NCI-H524 (cell line): ENCODE measurements at regions not wholly inside any gene's neighbourhood (a gene's known extent, or its start where the extent isn't known, plus 50 kb on each side); places are given as distances from the start of the nearest gene placed in this dataset.
A peak's percentile ranks its signal among the peaks of the same experiment; 100 is the strongest.

Experiments
- DNase-seq, 2 experiments: peaks; one replicate each; lab custom pipeline; 2025; lab: John Stamatoyannopoulos, UW

DNA sequence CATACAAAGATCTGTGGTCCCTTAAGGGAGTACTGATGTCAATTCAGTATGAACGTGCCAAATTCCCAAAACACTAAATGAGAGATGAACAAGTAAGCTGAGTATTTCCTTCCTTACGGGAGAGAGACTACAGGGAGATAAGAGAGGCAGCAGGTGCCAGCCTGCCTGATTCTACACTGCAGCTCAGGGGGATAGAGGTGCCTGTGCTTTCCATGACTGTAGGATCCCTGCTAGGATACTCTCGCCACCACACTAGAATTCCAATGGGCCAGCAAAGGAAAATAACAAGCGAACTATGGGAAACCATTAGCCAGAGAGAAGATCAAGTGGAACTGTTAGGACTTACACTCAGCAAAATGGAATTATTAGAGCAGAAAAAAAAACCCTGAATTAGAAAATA lies 198.5 kb upstream of the BTBD3 start:
- DNase-seq, result no peak

DNA sequence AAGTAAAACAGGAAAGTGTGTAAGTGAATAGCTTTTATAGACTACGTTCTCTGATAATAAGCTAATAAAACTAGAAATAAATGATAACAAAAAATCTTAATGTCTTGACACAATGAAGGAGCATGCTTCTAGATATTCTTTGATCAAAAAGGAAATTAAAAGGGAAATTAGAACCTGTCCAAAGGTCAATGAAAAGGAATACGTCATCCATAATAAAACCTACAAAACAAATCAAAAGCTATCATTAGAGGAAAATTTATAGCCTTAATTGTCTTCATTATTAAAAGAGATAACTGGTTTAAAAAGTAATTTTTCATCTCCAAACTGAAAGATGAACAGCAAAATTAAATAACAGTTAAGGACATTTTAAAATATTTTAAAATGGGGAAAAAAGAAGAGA lies 196.3 kb upstream of the BTBD3 start:
- no peak for DNase-seq

GRCh38 chr20:11724097-11724496 lies 193.6 kb upstream of the BTBD3 start:
- DNase-seq, result no peak

DNA sequence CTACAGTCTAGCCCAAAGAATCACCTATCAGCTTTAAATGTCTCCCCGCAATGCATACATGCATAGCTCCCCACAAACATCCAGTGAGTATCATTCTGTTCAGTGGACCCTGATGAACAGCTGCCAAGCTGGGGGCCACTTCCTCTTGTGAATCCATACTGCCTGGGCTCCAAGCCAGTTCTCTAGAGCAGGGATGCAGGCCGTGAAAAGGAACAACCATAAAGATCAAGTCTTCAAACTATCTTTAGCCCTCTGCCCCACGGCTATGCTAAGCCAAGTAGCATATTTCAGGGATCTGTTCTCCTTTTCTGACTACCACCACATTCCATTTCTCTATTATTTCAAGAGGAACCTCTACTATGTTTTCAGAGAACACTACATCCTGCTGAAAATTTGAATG lies 191.7 kb upstream of the BTBD3 start:
- no peak for DNase-seq

DNA sequence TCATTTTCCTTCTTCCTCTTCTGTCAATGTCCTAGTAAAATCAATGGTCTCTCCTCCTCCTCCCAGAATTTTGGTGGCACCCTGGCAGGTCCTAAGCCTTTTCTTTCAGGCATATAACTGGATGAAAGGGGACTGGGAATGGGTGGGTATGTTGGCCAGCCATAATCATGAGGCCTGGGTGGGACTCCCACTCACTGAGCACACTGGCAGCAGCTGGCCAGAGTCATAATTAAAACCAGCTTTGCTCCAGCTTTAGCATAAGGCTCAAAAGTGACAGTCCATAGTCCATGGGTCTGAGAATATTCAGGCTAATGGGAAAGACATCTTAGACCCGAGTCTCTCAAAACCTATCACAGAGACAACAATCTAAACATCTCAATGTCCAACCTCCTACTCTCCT lies 190.0 kb upstream of the BTBD3 start:
- DNase-seq, result no peak

DNA sequence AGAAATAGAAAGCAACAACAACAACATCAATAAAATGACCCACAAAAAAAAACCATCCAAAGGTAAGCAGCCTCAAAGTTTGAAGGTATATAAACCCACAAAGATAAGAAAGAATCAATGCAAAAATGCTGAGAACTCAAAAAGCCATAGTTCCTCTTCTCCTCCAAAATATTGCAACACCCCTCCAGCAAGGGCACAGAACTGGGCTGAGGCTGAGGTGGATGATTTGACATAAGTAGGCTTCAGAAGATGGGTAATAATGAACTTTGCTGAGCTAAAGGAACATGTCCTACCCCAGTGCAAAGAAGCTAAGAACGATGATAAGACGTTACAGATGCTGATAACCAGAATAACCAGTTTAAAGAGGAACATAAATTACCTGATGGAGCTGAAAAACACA lies 188.8 kb upstream of the BTBD3 start:
- no peak for DNase-seq

- no peak for DNase-seq
Observed at GRCh38 chr20:11729806-11730205, 187.9 kb upstream of the BTBD3 start.

DNA sequence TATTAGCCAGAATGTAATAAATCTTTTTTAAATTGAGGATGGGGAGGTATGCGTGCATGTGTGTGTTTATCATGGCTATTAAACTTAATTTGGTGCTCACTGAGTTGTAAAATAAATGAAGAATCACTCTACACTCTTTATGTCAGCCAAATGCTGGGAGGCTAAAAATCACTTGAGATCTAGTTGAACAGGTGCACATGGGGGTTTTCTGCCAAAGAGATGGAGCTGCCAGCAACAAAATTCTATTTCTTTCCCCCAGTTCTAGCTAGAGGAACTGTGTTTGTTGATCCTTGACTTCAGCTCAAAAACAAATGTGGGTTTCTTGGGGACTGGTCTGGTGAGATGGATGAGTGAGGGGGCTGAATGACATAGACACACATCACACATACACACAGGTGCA lies 183.3 kb upstream of the BTBD3 start:
- DNase-seq, result no peak

- no peak for DNase-seq
Observed at GRCh38 chr20:11738852-11739251, 178.8 kb upstream of the BTBD3 start.

- DNase-seq, result no peak
Observed at GRCh38 chr20:11740975-11741374, 176.7 kb upstream of the BTBD3 start.

GRCh38 chr20:11745145-11745544 lies 172.5 kb upstream of the BTBD3 start:
- DNase-seq, result peak in 1 of 2 experiments; percentile 11

GRCh38 chr20:11748436-11748835 lies 169.3 kb upstream of the BTBD3 start:
- DNase-seq, result no peak

- DNase-seq, result no peak
Observed at GRCh38 chr20:11752336-11752735, 165.4 kb upstream of the BTBD3 start.

DNA sequence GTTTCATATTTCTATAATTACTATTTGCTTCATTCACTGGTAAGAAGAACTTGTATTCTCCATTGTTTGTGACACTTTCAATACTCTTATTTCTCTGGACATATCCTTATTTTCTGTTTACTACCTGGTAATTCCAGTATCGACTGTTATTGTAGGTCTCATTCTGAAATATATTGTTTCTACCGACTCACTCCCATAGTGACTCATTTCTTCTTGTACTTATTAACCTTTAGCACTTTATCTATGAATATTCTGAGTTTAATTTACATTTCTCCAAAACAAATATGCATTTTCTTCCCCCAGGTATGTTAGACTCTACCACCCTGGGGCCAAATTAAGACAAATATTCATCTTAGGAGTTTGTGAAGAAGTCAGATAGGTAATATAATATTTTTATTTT lies 164.5 kb upstream of the BTBD3 start:
- DNase-seq, result no peak

DNA sequence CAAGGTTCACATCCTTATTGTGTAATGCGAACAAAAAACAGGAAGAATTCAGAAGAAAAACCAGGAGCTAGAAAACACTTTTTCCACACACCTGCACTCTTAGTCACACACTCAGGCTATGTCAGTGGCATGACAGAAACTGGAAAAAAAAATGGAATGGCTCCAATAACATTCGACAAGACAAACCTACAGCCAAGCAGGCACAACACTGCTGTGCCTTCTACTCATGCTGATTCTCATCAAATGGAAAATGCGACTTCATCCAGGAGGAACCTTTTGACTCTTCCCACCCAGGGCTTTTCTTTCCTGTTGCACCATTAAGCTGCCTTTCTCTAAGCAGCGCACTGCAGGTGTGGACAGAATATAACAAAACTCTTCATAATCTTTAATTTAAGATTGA lies 163.2 kb upstream of the BTBD3 start:
- DNase-seq, result no peak

- no peak for DNase-seq
Observed at GRCh38 chr20:11755071-11755841, 162.4 kb upstream of the BTBD3 start.

GRCh38 chr20:11761497-11761896 lies 156.2 kb upstream of the BTBD3 start:
- DNase-seq, result no peak

DNA sequence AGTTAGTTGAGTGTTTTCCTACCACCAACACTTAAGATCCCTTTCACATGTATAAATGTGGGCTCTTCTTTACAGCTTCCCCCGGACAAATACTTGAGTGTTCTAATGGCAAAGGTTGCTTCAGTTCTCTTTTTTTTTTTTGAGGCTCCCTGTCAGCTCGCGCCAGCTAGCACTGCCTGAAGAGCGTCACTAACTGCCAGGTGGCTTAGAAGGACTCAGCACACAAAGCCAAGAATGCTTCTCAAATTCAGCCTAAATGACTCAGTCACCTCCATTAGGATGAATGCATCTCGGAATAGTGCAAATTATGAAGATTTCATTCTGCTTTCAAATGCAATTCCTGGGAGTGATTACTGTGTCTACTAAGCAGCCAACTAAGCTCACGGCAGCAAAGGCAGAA lies 150.7 kb upstream of the BTBD3 start:
- DNase-seq, result no peak

- DNase-seq, result no peak
Observed at GRCh38 chr20:11769825-11770224, 147.9 kb upstream of the BTBD3 start.

GRCh38 chr20:11772226-11772730 lies 145.4 kb upstream of the BTBD3 start:
- DNase-seq, result no peak

GRCh38 chr20:11776687-11777086 lies 141.0 kb upstream of the BTBD3 start:
- no peak for DNase-seq

DNA sequence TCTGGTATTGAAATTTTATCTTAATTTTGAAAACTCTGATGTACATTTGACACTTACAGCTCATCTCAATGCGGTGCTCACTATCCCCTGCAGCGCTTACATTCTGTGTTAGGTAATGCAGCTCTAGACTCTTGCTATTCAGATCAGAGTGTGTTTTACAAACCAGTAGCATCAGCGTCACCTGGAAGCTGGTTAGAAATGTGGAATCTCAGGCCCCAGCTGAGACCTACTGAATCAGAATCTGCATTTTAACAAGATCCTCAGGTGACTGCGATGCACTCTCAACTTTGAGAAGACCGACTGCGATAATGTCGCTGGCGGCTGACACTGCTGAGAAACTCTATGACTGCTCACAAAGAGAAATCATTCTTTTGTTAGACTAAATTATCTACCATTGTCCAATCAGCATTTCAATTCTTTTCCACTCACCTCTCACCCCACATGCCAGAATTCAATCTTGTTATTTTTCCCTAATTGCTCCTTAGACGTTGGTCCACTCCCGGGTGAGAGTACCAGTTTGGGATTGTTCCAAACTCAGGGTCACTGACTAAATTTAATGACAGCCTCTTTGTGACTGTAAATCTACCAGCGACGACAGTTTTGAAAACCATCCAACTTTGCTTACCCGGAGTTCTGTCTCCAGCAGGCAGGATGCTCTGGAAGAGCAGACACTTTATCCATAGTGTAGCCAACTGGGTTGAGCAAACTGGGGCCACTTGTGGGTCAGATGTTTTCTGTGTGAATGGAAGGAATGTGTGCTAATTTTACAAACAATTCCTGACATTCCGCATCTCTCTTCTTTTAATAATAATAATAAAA lies 140.1 kb upstream of the BTBD3 start:
- no peak for DNase-seq

- no peak for DNase-seq
Observed at GRCh38 chr20:11778206-11778570, 139.5 kb upstream of the BTBD3 start.
